NCI-H524 treated with DMSO at 0.1 percent for 48 hours (cell line): ENCODE measurements at regions not wholly inside any gene's neighbourhood (a gene's known extent, or its start where the extent isn't known, plus 50 kb on each side); places are given as distances from the start of the nearest gene placed in this dataset.
"Not testable (repeated sequence)": the region's sequence is repeated elsewhere in the genome, so short reads cannot be mapped to it uniquely, and the experiment has no call there.

Source experiments
- DNase-seq: peaks from one replicate; lab custom pipeline; 2025; lab: John Stamatoyannopoulos, UW

DNA sequence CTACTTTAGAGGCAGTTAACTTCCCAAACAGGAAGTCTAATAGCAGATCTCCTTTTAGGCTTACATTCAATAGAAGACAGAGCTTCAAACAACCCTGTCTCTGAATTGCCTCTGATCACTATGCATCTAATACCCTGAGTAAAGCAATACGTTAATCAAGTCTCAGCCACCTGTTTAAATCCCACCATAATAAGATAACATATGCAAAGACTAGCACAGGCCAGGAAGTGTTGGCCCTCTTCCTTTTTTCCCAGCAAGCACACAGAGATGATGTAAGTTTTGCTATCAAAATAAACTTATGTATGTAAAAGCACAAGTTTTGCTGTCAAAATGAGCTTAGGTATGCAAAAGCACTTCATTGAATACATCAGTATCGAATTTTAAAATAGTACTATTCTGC, 385.5 kb downstream of the RND3 start:
- no peak for DNase-seq

DNA sequence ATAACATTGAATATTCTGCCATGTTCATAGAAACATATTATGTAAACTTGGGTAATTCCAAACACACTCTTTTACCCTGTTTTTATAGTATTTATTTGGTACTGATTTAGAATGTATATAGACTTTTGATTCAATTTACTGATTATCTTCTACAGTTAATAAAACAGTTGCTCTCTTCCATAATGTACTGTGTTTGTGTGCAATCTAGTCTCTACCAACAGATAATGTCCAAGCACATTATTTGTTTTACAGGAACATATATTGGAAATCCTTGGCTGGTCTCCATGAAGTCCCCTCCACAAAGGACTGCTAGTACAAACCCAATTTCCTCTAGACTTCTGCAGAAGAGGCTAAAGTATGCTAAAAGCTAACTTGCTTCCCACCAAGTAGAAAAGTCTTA, 386.6 kb downstream of the RND3 start:
- no peak for DNase-seq

DNA sequence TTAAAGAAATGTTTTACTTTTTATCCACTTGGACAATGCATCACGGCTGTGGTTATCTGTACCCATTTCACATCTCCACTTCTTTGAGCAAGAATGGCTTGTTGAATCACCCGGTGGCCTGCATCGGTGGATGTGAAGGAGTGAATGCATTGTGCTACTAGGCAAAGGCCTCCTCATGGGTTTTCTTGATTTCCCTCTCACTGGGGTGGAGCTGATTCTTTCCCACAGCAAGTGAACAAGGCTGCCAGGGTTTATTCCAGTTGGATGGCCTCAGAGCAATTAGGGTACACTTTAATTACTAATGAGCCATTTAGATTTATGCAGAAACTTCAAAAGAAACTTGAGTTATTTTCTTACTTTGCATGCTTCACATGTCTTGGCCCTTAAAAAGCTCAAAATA, 387.1 kb downstream of the RND3 start:
- no peak for DNase-seq

DNA sequence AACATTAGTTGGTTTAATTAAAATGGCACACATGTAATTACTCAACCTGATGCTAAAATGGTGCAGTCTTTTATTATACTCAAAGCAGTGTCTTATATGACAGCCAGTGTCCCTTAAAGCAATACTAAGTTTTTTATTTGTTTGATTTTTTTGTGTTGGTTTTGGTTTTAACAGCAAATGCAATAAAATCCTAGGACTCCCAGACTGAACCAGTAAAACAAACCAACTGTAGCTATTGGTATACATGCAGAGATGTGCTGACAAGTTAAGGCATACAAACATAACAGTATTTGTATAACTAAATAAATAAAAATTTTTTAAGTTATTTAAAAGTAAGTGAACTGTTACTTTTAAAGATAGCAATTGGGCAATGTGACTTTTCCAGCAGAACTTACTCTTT, 387.7 kb downstream of the RND3 start:
- DNase-seq: no peak

DNA sequence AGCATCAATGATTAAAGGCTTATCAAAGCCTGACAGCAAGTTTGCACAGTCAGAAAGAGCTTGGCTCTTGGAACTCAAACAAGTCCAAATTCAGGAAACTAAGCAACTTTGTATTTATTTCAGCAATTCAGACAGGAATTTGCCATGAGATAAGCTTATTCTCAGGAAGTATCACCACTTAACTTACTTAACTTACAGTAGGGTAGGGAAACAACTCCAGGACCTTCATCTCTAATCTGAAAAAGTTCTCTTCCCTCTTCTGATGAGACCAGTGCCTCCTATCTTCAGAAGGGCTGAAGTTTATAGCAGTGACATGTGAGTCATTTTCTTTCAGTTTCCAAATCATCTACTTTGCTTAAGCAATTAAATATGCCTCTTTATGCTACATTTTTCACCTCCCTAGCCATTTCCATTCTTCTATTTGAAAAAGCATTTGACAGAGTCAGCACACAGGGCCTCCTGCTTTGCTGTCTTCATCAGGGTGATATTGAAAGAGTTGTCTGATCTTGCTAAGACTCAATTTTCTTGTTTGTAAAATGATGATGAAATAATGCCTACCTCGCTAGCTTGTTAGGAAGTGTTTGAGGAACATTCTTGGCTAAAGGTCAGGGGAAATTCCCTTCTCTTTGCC, 389.5 kb downstream of the RND3 start:
- DNase-seq: no peak

DNA sequence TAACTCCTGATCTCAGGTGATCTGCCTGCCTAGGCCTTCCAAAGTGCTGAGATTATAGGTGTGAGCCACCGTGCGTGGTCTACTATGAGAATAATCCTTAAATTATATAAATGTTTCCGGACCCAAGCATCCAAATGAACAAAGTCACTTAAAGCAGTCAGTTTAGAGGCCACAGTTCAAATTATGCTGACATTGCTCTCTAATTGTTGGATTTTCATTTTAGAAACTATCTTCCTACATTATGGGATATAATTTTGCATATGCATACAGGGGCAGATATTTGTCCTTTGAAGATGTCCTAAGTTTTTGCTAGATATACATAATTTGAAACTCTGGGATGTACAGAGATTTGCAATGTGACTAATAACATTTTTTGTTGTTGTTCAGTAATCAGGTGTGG, 390.1 kb downstream of the RND3 start:
- no peak for DNase-seq

DNA sequence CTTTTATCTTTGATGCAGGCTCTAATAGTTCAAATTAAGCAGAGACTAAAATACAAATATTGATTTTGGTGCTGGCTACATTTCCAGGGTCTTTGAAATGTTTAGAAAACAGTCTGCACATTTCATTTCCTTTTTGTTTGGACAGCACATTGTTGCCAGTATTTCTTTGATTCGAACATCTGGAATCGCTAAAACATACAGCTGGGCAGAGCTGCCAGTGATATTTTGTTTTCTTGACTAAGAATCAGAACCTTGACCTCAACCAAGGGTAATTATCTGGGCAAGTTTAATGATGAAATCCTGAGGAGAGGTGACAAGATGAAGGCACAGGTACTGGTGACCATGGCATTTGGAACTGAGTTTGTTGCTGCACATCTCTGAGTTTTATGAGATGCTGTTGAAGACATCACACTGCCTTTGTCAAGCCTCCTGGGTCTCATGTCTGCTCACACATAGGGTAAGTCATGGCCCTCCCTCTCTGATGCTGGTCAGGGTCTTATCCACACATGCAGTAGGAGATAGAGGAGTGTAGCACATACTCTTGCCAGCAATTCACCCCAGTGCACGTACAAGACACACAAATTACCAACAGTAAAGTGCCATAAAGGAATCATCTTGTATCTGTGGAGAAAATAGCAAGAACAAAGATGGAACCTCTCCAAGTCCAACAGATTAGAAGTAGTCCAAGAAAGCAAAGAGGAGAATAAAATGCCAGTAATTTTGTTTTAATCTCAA, 391.9 kb downstream of the RND3 start:
- no peak for DNase-seq

DNA sequence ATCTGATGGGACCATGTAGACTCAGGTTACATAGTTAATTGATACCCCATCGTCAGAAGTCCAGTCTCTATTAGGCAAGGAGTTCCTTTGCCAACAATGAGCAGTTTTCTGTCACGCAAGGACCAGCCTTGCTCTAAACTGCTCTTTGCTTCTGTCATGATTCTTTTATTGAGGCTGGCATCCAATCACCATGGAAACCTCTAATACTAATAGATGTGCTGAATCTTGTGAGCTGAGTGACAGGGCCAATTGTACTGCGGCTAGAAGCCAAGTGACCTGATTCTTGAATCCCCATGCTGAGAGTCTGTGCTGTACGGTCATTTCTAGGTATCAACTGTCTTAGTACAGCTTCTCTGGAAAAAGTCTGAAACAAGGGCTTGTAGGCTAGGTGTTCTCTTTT, 395.6 kb downstream of the RND3 start:
- no peak for DNase-seq

DNA sequence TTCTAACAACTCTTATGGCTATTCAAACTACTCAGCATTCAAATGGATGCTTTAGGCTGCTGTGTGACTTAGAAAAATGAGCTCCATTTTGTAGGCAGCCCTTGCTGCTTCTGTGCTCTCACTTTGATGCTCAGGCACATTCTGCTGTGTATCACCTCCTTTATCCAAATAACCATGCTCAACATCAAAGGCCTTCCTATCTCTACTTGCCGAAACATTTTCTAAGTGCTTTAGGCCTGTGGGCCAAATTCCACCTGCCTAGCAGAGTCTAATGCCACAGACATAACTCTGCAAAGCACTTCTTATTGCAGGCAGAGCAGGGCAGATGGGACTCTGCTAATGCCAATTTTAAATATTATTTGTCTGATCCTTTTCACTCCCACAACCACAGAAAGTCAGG, 397.4 kb downstream of the RND3 start:
- no peak for DNase-seq

DNA sequence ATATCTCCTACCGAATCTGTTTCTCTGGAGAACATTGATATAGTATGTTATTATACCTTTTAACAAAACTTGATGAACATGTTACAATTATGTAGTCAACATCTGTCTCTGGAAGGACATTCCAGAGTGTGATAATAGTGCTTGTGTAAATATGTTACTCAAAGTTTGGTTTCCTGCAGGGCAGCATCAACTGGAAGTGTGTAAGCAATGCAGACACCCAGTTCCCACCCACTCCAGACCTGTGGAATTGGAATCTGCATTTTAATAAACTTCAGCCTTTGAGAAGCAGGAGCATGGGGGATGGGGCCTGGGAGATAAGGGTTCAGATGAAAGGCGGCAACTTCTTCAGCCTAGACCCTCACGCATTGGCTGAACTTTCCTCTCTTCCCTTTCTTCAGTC, 398.9 kb downstream of the RND3 start:
- DNase-seq: no peak

DNA sequence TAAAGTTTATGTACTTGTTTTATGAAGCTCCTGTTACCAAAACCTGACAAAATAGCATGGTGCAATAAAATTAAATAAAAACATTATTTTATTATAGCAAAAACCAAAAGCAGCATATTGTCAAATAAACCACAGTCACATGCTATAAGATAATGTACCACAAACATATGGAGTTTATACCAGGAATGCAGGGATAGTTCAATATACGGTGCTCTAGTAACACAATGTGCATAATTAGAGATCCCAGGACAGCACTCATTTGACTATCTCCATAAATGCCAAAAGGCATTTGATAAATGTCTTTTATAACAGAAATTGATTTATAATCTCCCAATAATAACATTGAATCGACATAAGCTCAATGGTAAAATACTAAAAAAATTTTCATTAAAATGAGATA, 402.0 kb downstream of the RND3 start:
- no peak for DNase-seq

DNA sequence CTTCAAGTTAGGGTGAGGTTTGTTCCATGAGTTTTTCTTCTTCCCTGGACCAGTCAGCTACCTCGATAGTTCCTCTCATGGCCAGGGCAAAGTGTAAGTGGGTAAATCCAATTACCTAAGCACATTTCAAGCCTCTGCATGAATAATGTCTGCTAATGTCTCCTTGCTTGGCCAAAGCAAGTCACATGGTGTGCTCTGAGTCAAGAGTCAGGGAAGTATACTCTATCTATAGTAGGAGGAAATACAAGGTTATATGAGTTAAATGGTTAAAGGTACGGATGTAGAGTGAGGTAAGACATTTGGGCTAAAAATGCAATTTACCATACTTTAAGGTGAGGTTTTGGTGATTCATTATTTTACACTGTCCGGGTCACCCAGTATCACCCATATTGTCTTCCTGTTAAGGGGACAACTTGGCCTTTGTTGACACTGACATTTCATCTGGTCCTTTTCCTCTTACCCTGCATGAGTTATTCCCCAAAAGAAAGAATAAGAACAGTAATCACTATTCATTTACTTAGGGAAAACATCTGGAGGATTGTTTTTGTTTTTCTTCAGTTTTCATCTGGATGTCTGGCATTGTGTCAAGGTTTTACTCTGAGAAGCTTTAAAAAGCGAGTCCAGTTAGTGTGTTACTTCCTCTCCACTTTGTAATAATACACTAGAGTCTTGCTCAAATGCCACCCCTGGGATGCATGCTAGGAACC, 405.5 kb downstream of the RND3 start:
- DNase-seq: no peak

DNA sequence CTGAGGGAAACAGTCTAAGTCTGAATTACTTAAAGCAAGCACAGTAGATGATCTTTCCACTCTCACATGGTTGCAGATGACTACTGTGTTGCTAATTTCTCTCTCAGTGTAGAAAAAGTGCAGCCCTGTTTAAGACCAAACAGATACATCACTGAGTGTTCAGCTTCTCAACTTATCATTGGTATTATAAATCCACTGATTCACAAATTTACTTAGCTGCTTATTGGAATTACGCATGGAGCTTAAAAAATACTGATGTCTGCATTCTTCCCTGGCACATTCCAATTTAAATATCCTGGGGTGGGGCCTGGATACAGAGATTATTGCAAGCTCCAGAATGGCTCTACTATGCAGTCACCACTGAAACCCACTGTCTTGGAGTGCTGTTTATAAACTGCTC, 411.2 kb downstream of the RND3 start:
- DNase-seq: no peak

DNA sequence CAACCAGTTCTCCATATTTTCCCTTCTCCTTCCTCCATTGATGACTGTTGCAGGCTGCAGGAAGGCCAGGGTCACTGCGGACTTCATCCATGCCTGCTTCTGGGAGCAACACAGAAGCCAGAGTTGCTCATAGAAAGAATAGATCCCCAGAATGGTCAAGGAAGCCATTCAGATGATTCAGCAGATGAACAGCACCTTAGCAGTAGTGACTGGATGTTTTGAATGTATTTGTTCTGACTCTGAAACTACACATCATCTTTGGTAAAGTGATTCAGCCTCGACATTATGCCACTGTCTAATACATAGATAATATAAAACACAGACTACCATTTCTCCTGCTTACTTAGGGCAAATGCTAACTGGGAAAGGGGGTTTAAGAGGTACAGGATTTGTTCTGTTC, 411.6 kb downstream of the RND3 start:
- no peak for DNase-seq

DNA sequence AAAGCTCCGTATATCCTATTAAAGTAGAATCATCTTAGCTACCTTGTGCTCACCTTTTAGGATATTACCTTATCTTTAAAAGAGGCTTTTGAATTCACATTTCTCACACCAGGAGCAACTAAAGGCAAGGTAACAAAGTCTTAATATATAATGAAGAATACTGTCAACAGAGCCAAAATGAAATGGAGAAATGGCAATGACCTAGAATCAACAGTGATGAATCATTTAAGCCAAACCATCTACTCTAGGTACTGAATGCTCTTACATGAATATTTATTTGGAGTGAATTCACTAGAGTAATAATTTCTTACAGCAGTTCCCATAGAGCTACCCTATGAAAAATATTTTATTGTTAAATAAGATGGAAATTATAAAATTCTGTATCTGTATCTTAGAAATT, 421.0 kb downstream of the RND3 start:
- no peak for DNase-seq

DNA sequence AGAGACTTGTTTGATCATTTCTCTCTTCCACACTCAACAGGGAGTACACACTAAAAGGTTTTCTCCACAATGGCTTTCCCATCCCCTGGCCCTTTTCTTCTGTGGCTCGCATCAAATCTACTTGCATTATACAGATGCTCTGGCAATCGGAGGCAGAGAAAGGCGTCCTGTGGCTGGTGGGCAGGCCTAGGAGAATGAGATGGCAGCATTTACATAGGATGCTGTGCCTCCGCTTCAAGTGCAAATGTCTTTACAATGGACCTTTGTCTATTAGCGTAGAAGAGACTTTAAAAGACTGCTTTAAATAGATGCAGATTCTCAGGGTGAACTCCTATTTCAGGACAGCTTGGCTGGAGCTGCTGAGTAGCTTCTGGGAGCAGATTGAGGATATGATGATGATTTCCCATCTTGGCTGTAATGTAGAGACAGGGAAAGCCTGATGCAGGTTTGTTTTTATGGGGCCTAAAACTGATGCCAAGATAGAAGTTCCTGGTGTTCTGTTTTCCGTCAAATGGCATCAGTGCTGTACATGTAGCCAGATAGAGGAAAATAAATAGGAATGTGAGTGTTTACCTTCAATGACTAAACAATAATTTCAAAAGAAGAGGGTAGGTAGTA, 423.4 kb downstream of the RND3 start:
- no peak for DNase-seq

DNA sequence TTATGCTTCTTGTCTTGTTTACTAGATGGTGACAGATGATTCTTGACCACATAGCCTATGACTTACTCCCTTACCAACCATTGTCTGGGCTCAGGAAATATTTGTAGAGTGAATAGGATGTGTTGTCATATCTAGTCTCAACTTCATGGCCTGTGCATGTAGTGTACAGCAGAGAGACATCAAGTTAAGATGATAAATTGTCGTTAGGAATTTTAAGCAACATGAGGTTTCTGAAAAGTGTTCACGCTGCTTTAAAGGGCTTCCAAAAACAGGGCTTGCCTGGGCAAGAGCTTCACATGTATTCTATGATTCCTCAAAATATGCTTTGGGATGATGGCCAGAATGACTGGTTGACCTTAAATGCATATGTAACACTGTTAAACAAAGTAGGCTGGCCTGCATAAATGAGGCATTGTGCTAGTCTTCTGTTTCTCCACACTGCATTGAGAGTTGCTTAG, 424.0 kb downstream of the RND3 start:
- DNase-seq: no peak

DNA sequence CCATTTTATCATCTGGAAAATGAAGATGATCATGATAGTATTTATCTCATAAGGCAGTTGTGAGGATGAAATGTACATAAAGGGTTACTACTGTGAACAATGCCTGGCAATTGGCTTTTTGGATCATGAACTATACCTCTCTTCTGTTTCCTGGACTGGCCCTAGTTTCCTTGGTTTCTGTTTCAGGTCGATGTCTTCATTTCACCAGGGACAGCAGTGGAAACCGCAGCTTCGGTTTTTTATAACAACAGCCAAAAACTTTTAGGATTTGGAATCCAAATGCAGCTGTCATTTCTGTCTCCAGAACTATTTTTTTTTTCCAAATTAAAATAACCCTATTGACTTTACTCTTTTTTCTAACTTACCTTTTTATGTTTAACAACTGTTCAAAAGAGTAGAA, 425.1 kb downstream of the RND3 start:
- DNase-seq: no peak

DNA sequence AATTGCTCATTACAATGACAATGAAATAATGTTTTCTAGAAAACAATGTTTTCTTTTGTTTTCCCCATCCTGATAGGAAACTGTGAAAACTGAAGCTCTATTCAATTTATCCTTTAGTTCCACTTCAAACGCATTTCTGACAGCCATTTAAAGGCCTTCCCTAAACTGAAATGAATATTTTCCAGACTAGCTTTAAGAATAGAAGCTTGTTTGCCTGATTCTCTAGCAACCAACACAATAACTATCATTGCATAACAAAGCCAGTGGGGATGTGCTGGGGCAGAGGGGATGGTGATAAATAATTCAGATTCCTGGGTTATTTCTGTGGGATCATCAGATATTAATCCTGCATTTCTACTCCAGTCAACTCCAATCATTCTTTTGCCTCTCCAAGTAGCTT, 427.1 kb downstream of the RND3 start:
- no peak for DNase-seq

DNA sequence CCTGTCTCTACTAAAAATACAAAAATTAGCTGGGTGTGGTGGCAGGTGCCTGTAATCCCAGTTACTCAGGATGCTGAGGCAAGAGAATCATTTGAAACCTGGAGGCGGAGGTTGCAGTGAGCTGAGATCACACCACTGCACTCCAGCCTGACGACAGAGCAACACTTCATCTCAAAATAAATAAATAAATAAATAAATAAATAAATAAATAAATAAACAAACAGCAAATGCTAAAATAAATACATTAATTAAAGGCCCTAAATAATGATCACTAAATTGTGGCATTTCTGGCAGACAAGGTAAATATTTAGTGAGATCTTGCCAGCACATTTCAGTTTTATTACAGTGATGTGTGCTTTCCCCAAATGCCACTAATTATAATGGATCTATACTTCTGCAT, 427.8 kb downstream of the RND3 start:
- not testable (repeated sequence) for DNase-seq

DNA sequence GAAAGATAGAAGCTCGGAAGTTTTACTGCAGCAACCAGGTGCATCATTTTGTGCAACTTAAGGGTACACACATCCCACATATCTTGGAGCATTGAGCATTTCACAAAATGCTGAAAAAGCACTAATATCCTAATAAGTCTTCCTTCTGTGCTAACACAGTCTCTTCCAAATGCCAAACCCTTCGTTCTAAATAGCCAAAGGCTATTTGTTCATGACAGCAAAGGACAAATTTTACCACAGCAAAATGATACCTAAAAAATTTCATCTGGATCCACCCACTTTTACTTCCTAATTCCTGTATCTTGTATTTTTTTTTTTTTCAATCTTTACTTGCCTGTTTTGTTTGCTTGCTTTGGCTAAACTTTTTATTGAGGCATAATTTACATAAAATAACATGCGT, 435.0 kb downstream of the RND3 start:
- no peak for DNase-seq

DNA sequence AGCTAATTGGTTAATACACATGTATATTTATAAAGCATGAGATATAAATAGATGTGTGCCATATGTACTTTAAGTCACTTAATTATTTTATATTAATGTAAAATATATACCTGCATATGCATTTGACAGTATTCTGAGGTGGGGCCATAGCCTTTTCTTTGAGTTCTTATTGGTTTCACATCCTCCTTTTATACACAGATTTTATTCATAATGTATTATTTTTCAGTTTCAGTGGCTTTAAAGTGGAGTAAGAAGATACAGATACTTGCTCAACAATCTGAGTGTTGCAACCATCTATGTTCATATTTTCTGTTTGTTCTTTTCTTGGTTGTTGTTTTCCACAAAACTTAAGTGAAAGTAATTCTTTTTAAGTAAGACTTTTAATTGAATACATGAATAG, 436.5 kb downstream of the RND3 start:
- no peak for DNase-seq

DNA sequence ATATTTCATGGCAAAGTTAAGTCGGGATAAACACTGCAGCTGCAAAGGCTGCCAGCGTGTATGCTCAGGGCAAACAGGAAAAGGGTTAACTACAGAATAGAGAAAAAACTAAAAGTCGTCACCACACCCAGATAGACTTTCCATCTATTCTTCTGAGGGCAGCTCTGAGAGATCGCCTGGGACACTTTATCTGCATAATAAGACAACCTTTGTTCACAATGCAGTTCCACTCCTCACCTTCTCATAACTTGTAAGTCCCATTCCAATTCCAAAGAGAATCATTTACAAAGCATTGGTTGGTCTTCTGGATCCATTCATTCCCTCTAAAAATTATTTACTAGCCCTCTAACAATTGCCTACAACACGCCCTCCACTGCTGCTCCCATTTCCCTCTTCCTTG, 437.4 kb downstream of the RND3 start:
- DNase-seq: no peak
